T-helper 2 cell treated with Interferon-gamma antibody and Interleukin-4, amounts not matched to agents 5 μg/mL and 100 μg/mL, for 36 hours (primary cell): ENCODE measurements at regions not wholly inside any gene's neighbourhood (a gene's known extent, or its start where the extent isn't known, plus 50 kb on each side); places are given as distances from the start of the nearest gene placed in this dataset.
"Not testable (repeated sequence)": the region's sequence is repeated elsewhere in the genome, so short reads cannot be mapped to it uniquely, and the experiment has no call there.

Experiments
- DNase-seq: peaks from one replicate; pipeline ENCODE4 v3.0.0; 2021; ENCODE audit warnings: low spot score
- H3K27ac Mint-ChIP-seq: one replicate; pipeline ENCODE4 v1.8.0; 2021; ENCODE audit warnings: mild to moderate bottlenecking, mixed read lengths
- H3K27me3 Mint-ChIP-seq: one replicate; pipeline ENCODE4 v1.8.0; 2021; ENCODE audit warnings: low read depth, mixed read lengths
- H3K36me3 Mint-ChIP-seq: one replicate; pipeline ENCODE4 v1.8.0; 2021; ENCODE audit warnings: low read depth, mixed read lengths
- H3K4me1 Mint-ChIP-seq: one replicate; pipeline ENCODE4 v1.8.0; 2021; ENCODE audit warnings: low read depth, mixed read lengths
- H3K4me3 Mint-ChIP-seq: one replicate; pipeline ENCODE4 v1.8.0; 2022; ENCODE audit warnings: mild to moderate bottlenecking, moderate library complexity, mixed read lengths
- H3K9me3 Mint-ChIP-seq: one replicate; pipeline ENCODE4 v1.8.0; 2021; ENCODE audit warnings: mixed read lengths

- H3K27ac Mint-ChIP-seq, result no peak overlapping the region
- no peak overlapping the region for H3K4me3 Mint-ChIP-seq
- H3K9me3 Mint-ChIP-seq, result no peaks in the 10 kb centered on the region
- H3K4me1 Mint-ChIP-seq, result no peaks in the 10 kb centered on the region
- no peak for DNase-seq
- no peaks in the 10 kb centered on the region for H3K27me3 Mint-ChIP-seq
- H3K36me3 Mint-ChIP-seq, result no peaks in the 10 kb centered on the region
These were observed 211.6 kb downstream of the PARM1 start for GRCh38 chr4:75144475-75144874.

GRCh38 chr4:75142850-75143249, 209.9 kb downstream of the PARM1 start:
- no peak for DNase-seq
- H3K9me3 Mint-ChIP-seq, result no peaks in the 10 kb centered on the region
- no peak overlapping the region for H3K27ac Mint-ChIP-seq
- H3K27me3 Mint-ChIP-seq, result no peaks in the 10 kb centered on the region
- no peaks in the 10 kb centered on the region for H3K4me1 Mint-ChIP-seq
- no peak overlapping the region for H3K4me3 Mint-ChIP-seq
- no peaks in the 10 kb centered on the region for H3K36me3 Mint-ChIP-seq

- Mint-ChIP-seq H3K4me1 (no peaks in the 10 kb centered on the region), H3K27ac (no peak overlapping the region), H3K36me3 (no peaks in the 10 kb centered on the region), H3K27me3 (no peaks in the 10 kb centered on the region), H3K9me3 (no peaks in the 10 kb centered on the region), H3K4me3 (no peak overlapping the region)
- no peak for DNase-seq
These were observed 209.5 kb downstream of the PARM1 start for GRCh38 chr4:75142382-75142781.

GRCh38 chr4:75141162-75141561, 208.2 kb downstream of the PARM1 start:
- DNase-seq, result no peak
- H3K27me3 Mint-ChIP-seq, result no peaks in the 10 kb centered on the region
- no peak overlapping the region for H3K27ac Mint-ChIP-seq
- H3K4me1 Mint-ChIP-seq, result no peaks in the 10 kb centered on the region
- no peaks in the 10 kb centered on the region for H3K36me3 Mint-ChIP-seq
- no peaks in the 10 kb centered on the region for H3K9me3 Mint-ChIP-seq
- no peak overlapping the region for H3K4me3 Mint-ChIP-seq

DNA sequence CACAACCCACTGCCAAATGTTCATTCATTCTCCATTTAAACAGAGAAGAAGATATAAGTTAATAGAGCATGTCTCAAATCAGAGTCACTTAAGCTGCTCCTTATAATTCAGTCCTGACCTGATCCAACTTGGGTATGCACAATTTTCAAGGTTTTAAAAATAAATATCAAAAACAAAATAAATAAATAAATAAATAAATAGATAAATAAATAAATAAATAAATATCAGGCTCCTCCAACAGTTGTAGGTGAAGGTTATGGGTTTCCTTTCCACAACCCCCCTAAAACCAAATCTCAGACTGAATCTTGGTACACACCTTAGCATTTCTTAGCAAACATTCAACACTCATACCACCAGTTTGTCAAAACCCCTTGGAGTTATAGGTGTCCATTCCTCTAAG, 204.4 kb downstream of the PARM1 start:
- no peaks in the 10 kb centered on the region for H3K27me3 Mint-ChIP-seq
- peaks cover 5% of the 10 kb centered on the region for H3K9me3 Mint-ChIP-seq
- DNase-seq, result no peak
- H3K4me3 Mint-ChIP-seq, result no peak overlapping the region
- no peak overlapping the region for H3K27ac Mint-ChIP-seq
- H3K4me1 Mint-ChIP-seq, result no peaks in the 10 kb centered on the region
- no peaks in the 10 kb centered on the region for H3K36me3 Mint-ChIP-seq

GRCh38 chr4:75135068-75135825, 202.3 kb downstream of the PARM1 start:
- Mint-ChIP-seq H3K4me1 (no peaks in the 10 kb centered on the region), H3K27ac (no peak overlapping the region), H3K9me3 (peaks cover 5% of the 10 kb centered on the region), H3K4me3 (no peak overlapping the region), H3K36me3 (no peaks in the 10 kb centered on the region), H3K27me3 (no peaks in the 10 kb centered on the region)
- DNase-seq, result no peak

GRCh38 chr4:75126870-75127269, 194.0 kb downstream of the PARM1 start:
- not testable (repeated sequence) for H3K4me1 Mint-ChIP-seq, DNase-seq, H3K4me3 Mint-ChIP-seq, H3K27ac Mint-ChIP-seq, H3K9me3 Mint-ChIP-seq, H3K36me3 Mint-ChIP-seq, H3K27me3 Mint-ChIP-seq

GRCh38 chr4:75126058-75126457, 193.1 kb downstream of the PARM1 start:
- no peak for DNase-seq
- no peak overlapping the region for H3K27ac Mint-ChIP-seq
- H3K9me3 Mint-ChIP-seq, result peaks cover 6% of the 10 kb centered on the region
- H3K4me3 Mint-ChIP-seq, result no peak overlapping the region
- no peaks in the 10 kb centered on the region for H3K36me3 Mint-ChIP-seq
- H3K27me3 Mint-ChIP-seq, result no peaks in the 10 kb centered on the region
- no peaks in the 10 kb centered on the region for H3K4me1 Mint-ChIP-seq

DNA sequence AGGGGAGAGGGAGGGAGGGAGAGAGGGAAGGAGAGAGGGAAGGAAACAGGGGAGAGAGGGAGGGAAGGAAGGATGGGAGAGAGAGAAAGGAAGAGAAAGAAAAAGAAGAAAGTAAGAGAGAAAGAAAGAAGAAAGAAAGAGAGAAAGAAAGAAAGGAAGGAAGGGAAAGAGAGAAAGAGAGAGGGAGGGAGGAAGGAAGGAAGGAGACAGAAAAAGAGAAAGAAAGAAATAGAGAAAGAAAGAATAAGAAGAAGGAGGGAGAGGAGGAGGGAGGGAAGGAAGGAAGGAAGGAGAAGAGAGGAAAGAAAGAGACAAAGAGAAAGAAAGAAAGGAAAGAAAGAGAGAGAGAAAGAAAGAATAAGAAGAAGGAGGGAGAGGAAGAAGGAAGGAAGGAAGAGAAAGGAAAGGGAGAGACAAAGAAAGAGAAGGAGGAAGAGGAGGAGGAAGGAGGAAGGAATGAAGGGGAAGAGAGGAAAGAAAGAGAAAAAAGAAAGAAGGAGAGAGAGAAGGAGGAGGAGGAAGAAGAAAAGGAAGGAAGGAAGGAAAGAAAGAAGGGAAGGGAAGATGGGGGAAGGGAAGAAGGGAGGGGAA, 189.6 kb downstream of the PARM1 start:
- Mint-ChIP-seq H3K36me3 (no peaks in the 10 kb centered on the region), H3K27ac (no peak overlapping the region), H3K9me3 (peaks cover 24% of the 10 kb centered on the region), H3K4me1 (no peaks in the 10 kb centered on the region), H3K4me3 (no peak overlapping the region), H3K27me3 (no peaks in the 10 kb centered on the region)
- DNase-seq, result no peak

- Mint-ChIP-seq H3K4me1 (no peaks in the 10 kb centered on the region), H3K4me3 (no peak overlapping the region), H3K27ac (no peak overlapping the region), H3K36me3 (no peaks in the 10 kb centered on the region), H3K9me3 (peaks cover 36% of the 10 kb centered on the region), H3K27me3 (no peaks in the 10 kb centered on the region)
- no peak for DNase-seq
These were observed 185.8 kb downstream of the PARM1 start for GRCh38 chr4:75118739-75119138.

DNA sequence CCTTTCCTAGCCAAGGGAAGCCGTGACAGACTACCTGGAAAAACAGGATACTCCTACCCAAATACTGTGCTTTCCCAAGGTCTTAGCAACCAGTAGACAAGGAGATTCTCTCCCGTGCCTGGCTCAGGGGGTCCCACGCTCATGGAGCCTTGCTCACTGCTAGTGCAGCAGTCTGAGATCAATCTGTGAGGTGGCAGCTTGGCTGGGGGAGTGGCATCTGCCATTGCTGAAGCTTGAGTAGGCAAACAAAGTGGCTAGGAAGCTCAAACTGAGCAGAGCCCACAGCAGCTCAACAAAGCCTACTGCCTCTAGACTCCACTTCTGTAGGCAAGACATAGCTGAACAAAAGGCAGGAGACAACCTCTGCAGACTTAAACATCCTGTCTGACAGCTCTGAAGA, 177.1 kb downstream of the PARM1 start:
- H3K27me3 Mint-ChIP-seq, result no peaks in the 10 kb centered on the region
- no peak overlapping the region for H3K4me3 Mint-ChIP-seq
- no peaks in the 10 kb centered on the region for H3K4me1 Mint-ChIP-seq
- H3K36me3 Mint-ChIP-seq, result no peaks in the 10 kb centered on the region
- DNase-seq, result no peak
- H3K27ac Mint-ChIP-seq, result no peak overlapping the region
- H3K9me3 Mint-ChIP-seq, result peaks cover 11% of the 10 kb centered on the region

DNA sequence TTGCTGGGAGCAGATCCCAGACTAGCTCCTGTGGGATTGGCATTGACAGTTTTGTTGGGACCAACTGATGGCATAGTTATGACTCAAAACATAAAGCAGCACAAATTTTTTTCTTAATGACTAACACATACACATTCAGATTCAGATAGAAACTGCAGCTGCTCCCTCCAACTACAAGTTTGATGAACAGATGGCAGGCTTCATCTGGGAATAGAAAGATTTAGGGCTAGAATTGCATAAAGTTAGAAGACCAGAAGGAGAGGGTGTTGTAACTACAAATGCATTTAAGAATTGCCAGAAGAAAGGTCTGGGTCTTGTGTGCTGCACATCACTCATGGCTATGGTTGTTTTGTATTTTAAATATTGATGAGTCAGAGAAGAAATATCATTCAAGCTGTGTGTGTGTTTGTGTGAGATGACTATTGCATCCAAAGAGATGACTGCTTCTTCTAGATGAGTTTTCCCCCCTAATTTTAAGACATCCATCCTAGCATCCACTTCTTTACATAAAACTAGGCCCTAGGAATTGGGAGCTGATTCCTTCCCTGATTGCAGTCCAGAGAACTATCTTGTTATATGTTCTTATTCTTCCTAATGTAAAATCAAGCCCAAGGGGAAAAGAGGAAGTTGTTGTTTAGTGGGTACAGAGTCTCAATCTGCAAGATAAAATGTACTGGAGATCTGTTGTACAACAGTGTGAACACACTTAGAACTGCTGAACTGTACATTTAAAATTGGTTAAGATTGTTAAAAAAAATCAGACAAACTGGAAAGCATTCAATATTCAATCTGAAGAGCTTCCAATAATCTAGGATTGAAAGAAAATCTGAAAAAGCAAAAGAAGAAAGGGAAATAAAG, 175.1 kb downstream of the PARM1 start:
- no peak overlapping the region for H3K4me3 Mint-ChIP-seq
- H3K27ac Mint-ChIP-seq, result no peak overlapping the region
- H3K4me1 Mint-ChIP-seq, result no peaks in the 10 kb centered on the region
- H3K9me3 Mint-ChIP-seq, result peaks cover 6% of the 10 kb centered on the region
- no peaks in the 10 kb centered on the region for H3K36me3 Mint-ChIP-seq
- DNase-seq, result no peak
- H3K27me3 Mint-ChIP-seq, result no peaks in the 10 kb centered on the region

DNA sequence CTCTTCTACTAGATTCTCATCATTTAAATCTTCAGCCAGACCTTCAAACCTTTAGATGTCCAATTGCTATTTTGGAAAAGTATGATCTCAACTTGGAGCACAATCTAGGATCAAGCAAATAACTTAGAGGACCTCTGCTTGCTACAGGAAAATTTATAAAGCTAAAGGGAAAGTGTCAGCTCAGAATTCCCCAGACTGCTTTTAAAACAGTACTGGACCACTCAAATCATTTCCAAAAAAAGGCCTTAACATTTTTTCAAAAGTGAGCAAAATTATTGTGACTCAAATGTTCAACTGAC, 169.8 kb downstream of the PARM1 start:
- Mint-ChIP-seq H3K4me1 (no peaks in the 10 kb centered on the region), H3K27me3 (no peaks in the 10 kb centered on the region), H3K4me3 (no peak overlapping the region), H3K36me3 (no peaks in the 10 kb centered on the region), H3K27ac (no peak overlapping the region), H3K9me3 (peaks cover 3% of the 10 kb centered on the region)
- DNase-seq, result no peak

DNA sequence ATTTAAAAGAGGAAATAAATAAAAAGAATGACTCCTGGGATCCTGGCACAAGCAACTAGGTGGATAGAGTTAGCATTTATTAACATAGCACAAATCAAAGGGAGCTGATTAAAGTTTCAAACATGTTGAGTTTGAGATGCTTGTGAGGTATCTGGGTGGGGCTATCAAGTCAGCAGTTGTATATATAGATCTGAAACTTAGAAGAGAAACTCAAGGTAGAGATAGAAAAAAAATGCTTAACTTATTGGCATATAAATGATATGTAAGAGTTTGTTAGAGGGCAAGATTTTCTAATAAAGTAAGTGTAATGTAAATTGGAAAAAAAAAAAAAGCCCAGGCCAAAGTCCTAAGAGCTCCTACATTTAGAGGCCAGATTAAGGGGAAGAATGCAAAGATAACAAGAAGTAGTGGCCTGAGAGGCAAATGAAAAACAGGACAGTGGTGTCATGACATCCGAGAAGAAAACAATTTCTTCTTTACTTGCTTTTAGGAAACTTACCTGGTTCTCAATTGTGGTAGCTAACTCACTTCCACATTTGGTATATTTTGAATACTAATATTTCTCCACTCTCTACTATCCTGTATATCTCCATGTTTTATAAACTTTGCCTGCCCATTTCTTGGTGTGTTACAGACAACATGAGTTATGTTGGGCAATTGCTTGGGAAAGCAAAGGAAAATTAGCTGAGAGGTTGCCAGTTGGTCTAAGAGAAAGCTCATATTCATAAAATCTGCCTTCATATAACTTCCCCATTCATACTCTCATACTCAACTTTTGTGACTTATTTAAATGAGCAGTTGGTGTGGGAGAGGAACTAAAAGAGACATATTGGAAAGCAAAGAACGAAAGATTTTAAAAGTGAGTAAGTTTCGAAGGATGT, 169.2 kb downstream of the PARM1 start:
- no peak overlapping the region for H3K4me3 Mint-ChIP-seq
- peaks cover 8% of the 10 kb centered on the region for H3K9me3 Mint-ChIP-seq
- no peak overlapping the region for H3K27ac Mint-ChIP-seq
- no peaks in the 10 kb centered on the region for H3K27me3 Mint-ChIP-seq
- H3K4me1 Mint-ChIP-seq, result no peaks in the 10 kb centered on the region
- no peak for DNase-seq
- H3K36me3 Mint-ChIP-seq, result no peaks in the 10 kb centered on the region
